GM18508 (cell line): ENCODE measurements at regions not wholly inside any gene's neighbourhood (a gene's known extent, or its start where the extent isn't known, plus 50 kb on each side); places are given as distances from the start of the nearest gene placed in this dataset.
"Not testable (repeated sequence)": the region's sequence is repeated elsewhere in the genome, so short reads cannot be mapped to it uniquely, and the experiment has no call there.

Experiments
- ATAC-seq: cut with Tn5 transposase; IDR thresholded peaks from one replicate; pipeline ENCODE4 v1.9.1; 2021; ENCODE audit warnings: moderate number of reproducible peaks; ENCODE audit not compliant: insufficient read depth, unreplicated experiment

DNA sequence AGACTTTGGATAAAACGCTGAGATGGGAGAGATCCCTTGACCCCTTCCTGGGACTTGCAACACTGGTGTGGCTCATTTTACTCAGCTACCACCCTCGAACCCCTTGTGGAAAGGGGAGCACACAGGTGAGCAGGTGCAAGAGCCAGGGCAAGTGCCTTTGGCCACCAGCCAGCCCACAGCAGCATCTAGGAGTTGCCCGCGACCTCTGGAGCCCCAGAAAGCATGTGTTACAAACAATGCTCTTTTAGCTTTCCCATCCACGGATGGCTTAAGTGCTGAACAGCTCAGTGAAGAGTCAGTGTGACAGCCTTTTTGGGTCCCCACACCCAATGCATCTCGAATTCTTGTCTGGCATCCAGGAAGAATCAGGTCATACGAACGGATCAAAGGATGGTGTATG is 197.8 kb downstream of the MEMO1 start:
- no peak for ATAC-seq

DNA sequence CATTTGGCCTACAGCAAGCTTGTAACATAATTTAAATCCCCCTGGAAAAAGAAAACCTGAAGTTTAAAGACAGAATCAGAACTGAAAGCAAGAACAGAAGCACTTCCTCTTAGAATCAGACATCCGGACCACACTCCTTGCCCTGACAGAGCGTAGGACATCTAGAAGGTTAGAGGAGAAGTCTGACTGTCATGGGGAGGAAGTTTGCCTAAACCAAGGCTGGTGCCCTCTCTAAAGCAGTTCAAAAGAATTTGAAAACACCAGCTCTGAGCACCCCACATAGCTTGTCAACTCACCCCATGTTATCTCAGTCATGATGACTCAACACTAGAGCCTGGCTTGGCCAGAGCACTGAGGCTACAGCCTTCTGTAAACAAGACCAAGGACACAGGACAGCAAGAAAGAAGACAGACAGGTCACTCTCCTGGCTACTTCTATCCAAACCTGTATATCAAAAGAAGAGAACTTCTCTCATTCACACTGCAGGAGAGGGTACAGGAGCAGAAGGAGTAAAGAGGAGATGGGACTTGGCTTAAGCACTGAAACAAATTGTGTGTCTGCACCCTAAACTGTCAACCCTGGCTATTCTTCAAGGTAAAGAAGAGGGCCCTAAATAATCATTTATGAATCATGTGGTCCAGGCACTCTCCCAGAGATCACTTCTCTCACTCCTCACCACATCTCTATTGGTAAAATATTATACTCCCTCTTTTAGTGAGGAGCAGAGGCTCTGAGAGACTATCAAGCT is 198.6 kb downstream of the MEMO1 start:
- peak; percentile 95 for ATAC-seq

- ATAC-seq = no peak
Measured at GRCh38 chr2:31811482-31811881, 199.3 kb downstream of the MEMO1 start.

DNA sequence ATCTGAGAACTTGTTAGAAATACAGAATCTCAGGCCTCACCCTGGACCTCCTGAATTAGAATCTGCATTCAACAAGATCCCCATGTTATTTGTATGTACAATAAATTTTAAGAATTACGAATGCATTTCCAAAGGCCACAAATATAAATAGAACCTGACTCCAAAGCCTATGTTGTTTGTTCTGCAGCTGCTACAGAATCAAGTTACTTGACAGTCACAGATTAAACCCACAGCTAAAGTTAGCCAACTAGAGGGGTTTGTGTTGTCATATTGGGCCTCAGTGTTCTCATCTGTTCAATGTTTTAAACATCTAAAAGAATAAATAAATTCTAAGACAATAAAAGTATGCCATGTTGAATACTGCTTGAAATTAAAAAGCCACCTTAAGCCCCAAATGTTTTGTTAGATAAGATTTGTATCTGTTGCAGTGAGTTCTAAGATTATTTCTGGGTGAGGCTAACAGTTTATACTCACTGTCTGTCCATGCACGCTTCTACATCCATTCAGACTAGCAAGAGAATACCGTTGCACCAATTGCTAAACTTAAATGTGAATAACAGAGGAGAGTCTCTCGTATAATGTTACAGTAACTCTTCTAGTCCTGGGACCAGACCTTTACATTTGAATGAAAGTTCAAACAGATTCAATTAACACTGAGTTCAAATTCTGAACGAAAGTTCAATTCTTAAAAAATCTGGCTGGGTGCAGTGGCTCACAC is 200.4 kb downstream of the MEMO1 start:
- no peak for ATAC-seq

- no peak for ATAC-seq
Measured at GRCh38 chr2:31805688-31806087, 205.1 kb downstream of the MEMO1 start.

DNA sequence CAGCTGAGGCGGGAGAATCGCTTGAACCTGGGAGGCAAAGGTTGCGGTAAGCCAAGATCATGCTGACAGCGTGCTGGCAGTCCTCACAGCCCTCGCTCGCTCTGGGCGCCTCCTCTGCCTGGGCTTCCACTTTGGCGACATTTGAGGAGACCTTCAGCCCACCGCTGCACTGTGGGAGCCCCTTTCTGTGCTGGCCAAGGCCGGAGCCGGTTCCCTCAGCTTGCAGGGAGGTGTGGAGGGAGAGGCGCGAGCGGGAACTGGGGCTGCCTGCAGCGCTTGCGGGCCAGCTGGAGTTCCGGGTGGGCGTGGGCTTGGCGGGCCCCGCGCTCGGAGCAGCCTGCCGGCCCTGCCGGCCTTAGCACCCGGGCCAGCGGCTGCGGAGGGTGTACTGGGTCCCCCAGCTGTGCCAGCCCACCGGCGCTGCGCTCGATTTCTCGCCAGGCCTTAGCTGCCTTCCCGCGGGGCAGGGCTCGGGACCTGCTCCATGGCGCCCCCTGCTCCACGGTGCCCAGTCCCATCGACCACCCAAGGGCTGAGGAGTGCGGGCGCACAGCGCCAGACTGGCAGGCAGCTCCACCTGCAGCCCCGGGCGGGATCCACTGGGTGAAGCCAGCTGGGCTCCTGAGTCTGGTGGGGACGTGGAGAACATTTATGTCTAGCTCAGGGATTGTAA is 207.2 kb downstream of the MEMO1 start:
- ATAC-seq = not testable (repeated sequence)

DNA sequence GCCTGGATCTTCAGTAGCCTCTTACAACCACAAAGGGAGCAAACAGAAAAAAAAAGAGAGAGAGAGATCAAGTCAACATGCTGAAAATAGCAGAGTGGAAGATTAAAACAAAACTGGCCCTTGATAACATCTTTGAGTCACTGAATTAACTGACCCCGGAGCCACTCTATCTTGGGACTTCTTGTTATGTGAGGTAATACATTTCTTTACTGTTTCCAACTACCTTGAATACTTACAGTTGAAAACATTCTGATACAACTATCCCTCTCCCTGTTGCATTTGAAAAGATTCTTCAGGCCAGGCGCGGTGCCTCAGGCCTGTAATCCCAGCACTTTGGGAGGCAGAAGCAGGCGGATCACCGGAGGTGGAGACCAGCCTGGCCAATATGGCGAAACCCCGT is 208.1 kb downstream of the MEMO1 start:
- no peak for ATAC-seq

- ATAC-seq = not testable (repeated sequence)
Measured at GRCh38 chr2:31799282-31799681, 211.5 kb downstream of the MEMO1 start.

DNA sequence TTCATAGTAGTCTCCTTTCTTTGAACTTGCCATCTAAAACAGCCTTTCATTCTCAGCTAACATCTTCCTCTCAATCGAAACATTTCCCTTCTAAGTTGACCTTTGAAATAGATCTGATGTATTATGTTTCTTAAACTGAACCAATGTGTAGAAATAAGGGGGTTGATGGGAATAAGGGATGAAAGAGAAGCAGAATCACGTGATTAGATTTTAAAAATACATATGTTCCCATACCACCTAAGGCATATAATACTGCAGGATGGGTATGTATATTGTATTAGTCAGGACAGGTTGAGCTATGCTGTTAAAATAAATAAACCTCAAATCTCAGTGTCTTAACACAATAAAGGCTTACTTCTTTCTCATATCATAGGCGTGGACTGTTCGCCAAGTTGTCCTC is 207.5 kb upstream of the SRD5A2 start:
- ATAC-seq = no peak

- ATAC-seq = peak; percentile 89
Measured at GRCh38 chr2:31785876-31786275, 205.1 kb upstream of the SRD5A2 start.

DNA sequence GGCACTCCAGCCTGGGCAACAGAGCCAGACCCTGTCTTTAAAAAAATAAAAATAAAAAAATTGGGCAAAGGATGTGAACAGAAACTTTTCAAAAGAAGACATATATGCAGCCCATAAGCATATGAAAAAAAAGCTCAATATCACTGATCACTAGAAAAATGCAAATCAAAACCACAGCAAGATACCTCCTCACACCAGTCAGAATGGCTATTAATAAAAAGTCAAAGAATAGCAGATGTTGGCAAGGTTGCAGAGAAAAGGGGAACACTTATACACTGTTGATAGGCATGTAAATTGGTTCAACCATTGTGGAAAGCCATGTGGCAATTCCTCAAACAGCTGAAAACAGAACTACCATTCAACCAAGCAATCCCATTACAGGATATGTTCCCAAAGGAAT is 204.1 kb upstream of the SRD5A2 start:
- ATAC-seq = no peak

GRCh38 chr2:31783446-31784091 is 202.8 kb upstream of the SRD5A2 start:
- ATAC-seq = not testable (repeated sequence)

- ATAC-seq = no peak
Measured at GRCh38 chr2:31778153-31778552, 197.4 kb upstream of the SRD5A2 start.

GRCh38 chr2:31770741-31771140 is 190.0 kb upstream of the SRD5A2 start:
- no peak for ATAC-seq

DNA sequence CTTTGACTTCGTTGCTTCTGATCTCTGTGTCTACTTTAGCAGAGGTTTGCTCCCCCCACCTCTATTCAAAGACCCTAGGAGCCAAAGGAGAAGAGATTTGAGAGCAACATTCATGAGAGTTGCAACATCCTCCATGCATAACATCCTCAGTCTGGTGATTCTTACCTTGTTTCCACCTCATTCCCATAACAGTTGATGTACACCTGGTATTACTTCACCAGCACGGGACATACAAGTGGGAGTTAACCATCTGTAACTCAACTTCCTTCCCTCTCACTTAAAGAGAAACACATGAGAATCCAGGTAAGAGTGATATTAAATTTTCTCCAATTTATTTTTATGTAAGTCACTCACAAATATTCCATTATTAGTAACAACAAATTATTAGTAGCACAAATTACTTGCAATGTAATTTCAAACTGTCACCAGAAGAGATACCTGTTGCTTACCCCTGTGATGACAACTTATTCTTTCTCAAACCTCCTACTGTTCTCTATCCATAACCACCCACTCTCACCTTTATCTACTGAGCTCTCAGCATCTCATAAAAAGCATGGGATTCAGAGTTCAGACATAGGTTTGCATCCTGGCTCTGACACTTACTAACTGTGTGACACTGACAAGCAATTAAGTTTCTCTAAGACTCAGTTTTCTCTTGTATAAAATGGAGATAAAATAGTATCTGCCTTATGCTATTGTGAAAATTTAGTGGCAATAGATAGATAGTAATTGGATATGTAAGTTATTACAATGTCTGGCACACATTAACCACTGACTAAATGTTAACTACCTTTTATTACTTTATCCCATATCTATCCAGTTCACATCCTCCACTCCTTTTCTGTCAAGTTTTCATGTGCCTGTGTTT is 184.6 kb upstream of the SRD5A2 start:
- ATAC-seq = no peak

- no peak for ATAC-seq
Measured at GRCh38 chr2:31764169-31764568, 183.4 kb upstream of the SRD5A2 start.

- ATAC-seq = no peak
Measured at GRCh38 chr2:31762085-31762484, 181.3 kb upstream of the SRD5A2 start.

DNA sequence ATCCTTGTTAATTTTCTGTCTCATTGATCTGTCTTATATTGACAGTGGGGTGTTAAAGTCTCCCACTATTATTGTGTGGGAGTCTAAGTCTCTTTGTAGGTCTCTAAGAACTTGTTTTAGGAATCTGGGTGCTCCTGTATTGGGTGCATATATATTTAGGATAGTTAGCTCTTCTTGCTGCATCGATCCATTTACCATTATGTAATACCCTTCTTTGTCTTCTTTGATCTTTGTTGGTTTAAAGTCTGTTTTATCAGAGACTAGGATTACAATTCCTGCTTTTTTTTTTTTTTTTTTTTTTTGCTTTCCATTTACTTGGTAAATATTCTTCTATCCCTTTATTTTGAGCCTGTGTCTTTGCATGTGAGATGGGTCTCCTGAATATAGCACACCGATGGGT is 176.6 kb upstream of the SRD5A2 start:
- ATAC-seq = not testable (repeated sequence)

- ATAC-seq = not testable (repeated sequence)
Measured at GRCh38 chr2:31748746-31749145, 168.0 kb upstream of the SRD5A2 start.

DNA sequence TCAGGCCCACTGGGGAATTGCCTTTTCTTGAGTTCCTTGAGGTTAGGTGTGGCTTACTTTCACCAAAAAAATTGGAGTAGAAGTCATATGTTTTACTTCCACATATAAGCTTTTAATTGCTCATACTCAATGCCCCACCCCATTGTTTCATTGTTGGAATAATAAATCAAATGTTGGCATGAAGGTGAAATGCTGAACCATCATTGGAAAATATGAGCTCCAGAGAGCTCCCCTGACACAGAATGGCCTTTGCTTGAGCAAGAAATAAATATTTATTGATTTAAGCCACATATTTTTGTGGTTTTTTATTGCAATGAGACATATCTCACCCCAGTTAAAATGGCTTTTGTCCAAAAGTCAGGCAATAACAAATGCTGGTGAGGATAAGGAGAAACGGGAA is 167.3 kb upstream of the SRD5A2 start:
- ATAC-seq = no peak
